Testis (tissue), 2 donors: ENCODE measurements at regions not wholly inside any gene's neighbourhood (a gene's known extent, or its start where the extent isn't known, plus 50 kb on each side); places are given as distances from the start of the nearest gene placed in this dataset.

Experiments
- DNase-seq: peaks from one replicate; pipeline ENCODE4 v3.0.0-alpha.2; 2019
- H3K27ac ChIP-seq, 2 donors: fragments of 200-600 bp; sonication (generic); one replicate each; pipeline ENCODE4 v1.5.1; 2019
- H3K27me3 ChIP-seq: fragments of 200-600 bp; sonication (generic); one replicate; pipeline ENCODE4 v1.5.1; 2019
- H3K36me3 ChIP-seq: fragments of 200-600 bp; sonication (generic); one replicate; pipeline ENCODE4 v1.5.1; 2017; ENCODE audit warnings: low read depth; ENCODE audit errors: missing control alignments
- H3K4me1 ChIP-seq: fragments of 200-600 bp; sonication (generic); one replicate; pipeline ENCODE4 v1.5.1; 2019
- H3K4me3 ChIP-seq, 2 donors: fragments of 200-600 bp; sonication (generic); one replicate each; pipeline ENCODE4 v1.5.1; 2017 to 2019
- H3K9me3 ChIP-seq: fragments of 200-600 bp; sonication (generic); one replicate; pipeline ENCODE4 v1.5.1; 2017
- POLR2A ChIP-seq: fragments of 450-650 bp; IDR thresholded peaks from one replicate; pipeline ENCODE4 v1.6.1; 2017; ENCODE audit warnings: antibody characterized with exemption, mild to moderate bottlenecking, moderate library complexity
- WGBS, 2 donors: methylation state at CpG; one replicate each; pipeline ENCODE4 v1.1.5; 2018; 5-methylcytosine and 5-hydroxymethylcytosine counted together
- intact Hi-C: fragments of 100-400 bp; cut with DNase I; formaldehyde crosslinking; loops from one replicate; pipeline ENCODE4 v1.15.1; 2023; ENCODE audit warnings: low total_unique reads
- TF ChIP-seq, protein P1 (sequence below), 3 experiments: fragments of 450-650 bp in 2 of 3; fragments of 200-600 bp in 1 of 3; sonication (generic) in 1 of 3; IDR thresholded peaks; one replicate each; pipeline ENCODE4 v1.5.1; 2016 to 2019; ENCODE audit warnings: antibody characterized with exemption in 3 of 3, mild to moderate bottlenecking in 2 of 3, moderate library complexity in 1 of 3

DNA sequence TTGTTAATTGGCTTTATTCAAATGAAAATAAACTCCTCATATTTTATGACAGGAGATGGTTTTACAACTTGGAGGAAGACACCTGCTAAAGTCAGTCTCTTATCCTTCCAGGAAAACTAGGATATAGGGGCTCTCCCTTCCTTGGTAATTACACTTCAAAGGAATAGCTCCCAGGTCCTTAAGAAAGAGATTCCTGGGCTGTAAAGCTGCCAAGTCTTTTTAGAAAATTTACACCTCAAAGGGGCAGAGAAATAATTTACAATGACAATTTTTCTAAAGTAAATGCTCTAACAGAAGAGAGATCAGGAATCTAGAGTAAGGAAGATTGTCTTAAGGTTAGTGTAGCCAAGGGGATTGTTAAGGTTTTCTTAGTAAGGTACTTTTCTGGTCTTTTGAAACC, 1359.0 kb downstream of the OLFM4 start:
- intact Hi-C loops, result no loop called here
- TF ChIP-seq, protein P1, sequence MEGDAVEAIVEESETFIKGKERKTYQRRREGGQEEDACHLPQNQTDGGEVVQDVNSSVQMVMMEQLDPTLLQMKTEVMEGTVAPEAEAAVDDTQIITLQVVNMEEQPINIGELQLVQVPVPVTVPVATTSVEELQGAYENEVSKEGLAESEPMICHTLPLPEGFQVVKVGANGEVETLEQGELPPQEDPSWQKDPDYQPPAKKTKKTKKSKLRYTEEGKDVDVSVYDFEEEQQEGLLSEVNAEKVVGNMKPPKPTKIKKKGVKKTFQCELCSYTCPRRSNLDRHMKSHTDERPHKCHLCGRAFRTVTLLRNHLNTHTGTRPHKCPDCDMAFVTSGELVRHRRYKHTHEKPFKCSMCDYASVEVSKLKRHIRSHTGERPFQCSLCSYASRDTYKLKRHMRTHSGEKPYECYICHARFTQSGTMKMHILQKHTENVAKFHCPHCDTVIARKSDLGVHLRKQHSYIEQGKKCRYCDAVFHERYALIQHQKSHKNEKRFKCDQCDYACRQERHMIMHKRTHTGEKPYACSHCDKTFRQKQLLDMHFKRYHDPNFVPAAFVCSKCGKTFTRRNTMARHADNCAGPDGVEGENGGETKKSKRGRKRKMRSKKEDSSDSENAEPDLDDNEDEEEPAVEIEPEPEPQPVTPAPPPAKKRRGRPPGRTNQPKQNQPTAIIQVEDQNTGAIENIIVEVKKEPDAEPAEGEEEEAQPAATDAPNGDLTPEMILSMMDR (IDR thresholded peaks at IDR 0.05), result no peak
- no peak for TF ChIP-seq POLR2A
- no peaks in the 10 kb centered on the region for H3K27me3 ChIP-seq

DNA sequence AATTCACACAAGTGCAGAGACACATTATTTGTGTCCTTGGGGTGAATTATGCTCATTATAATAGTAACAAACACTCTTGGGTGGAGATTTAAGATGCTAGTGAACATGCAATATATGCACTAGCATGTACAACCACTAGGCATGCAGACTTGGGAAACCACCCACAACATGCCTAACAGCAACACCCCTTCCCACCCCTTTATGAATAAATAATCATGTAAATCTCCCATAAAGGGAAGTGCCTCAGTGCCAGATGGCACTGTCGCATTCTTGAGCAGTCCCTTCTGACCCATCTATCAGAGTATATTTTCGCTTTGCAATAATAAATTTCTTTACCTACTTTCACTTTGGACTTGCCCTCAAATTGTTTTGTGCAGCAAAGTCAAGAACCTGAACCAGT, 1362.2 kb downstream of the OLFM4 start:
- WGBS, 2 donors, result 88 to 92% methylated on average over 2 of the region's 2 CpGs

More for the DNA sequence above, 1359.0 kb downstream of the OLFM4 start:
- Histone ChIP-seq H3K27ac (no peak overlapping the region), H3K36me3 (no peaks in the 10 kb centered on the region), H3K9me3 (no peaks in the 10 kb centered on the region), H3K4me1 (no peaks in the 10 kb centered on the region), H3K4me3 (no peak overlapping the region)
- no peak for DNase-seq

DNA sequence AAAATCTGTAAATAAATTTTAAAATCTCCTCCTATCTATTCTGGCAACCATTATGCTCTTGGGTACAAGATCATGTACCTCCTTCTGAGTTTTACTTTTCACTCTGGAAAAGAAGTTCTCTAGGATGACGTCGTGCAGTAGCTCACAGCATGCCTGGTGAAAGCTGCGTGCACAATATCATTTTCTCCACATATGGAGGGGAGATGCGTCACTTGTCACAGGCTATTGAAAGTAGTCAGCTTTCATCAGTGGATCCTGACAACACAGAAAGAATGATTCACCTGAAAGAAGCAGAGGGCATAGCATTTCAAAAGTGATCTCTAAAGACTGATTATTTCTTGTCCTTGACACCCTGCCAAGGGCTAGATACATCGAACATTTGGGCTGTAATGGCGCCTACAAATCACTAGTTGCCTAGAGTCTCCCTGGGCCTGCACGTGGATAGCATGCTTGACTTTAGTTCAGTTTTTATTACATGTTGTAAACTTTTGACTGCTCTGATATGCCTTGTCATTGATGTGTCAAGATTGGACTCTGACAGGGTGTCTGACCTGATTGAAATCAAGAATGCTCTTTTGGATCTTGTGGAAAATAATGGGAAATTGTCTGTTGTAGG, 1365.6 kb downstream of the OLFM4 start:
- intact Hi-C loops, result no loop called here
- no peak overlapping the region for H3K27ac ChIP-seq
- H3K27me3 ChIP-seq, result no peaks in the 10 kb centered on the region
- 58 to 64% methylated on average over 7 of the region's 7 CpGs for WGBS, 2 donors
- H3K36me3 ChIP-seq, result no peaks in the 10 kb centered on the region
- no peak for TF ChIP-seq POLR2A
- TF ChIP-seq, protein P1 (IDR thresholded peaks at IDR 0.05), result no peak
- H3K4me1 ChIP-seq, result no peaks in the 10 kb centered on the region
- no peak for DNase-seq
- H3K4me3 ChIP-seq, result no peak overlapping the region
- no peaks in the 10 kb centered on the region for H3K9me3 ChIP-seq

More for the DNA sequence above, 1362.2 kb downstream of the OLFM4 start:
- H3K27ac ChIP-seq, result no peak overlapping the region
- no peak for DNase-seq
- H3K9me3 ChIP-seq, result no peaks in the 10 kb centered on the region
- TF ChIP-seq, protein P1 (IDR thresholded peaks at IDR 0.05), result no peak
- no peak for TF ChIP-seq POLR2A
- intact Hi-C loops, result no loop called here
- no peak overlapping the region for H3K4me3 ChIP-seq
- no peaks in the 10 kb centered on the region for H3K27me3 ChIP-seq
- H3K4me1 ChIP-seq, result no peaks in the 10 kb centered on the region
- H3K36me3 ChIP-seq, result no peaks in the 10 kb centered on the region

DNA sequence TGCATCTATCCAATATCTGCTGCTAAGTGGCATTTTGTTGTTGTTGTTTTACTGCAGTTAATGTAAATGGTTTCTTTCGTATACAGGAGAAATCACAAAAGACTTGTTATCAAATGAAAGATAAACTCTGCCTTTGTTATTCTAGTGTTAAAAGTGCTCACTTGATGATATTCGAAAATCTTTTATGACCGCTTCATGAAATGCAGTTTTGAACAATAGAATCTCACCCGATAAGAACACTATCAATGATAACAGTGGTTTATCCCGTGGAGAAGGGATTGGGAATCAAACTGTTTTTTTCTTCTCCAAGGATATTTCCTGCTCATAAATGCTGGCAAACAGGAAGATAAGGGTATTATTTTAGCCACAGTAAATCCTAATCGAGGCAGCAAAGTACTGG, 1366.3 kb downstream of the OLFM4 start:
- Histone ChIP-seq H3K4me1 (no peaks in the 10 kb centered on the region), H3K36me3 (no peaks in the 10 kb centered on the region), H3K27me3 (no peaks in the 10 kb centered on the region), H3K27ac (no peak overlapping the region), H3K9me3 (no peaks in the 10 kb centered on the region), H3K4me3 (no peak overlapping the region)
- WGBS, 2 donors, result 42 to 56% methylated on average over 6 of the region's 6 CpGs
- intact Hi-C loops, result no loop called here
- DNase-seq, result no peak
- no peak for TF ChIP-seq POLR2A
- TF ChIP-seq, protein P1 (IDR thresholded peaks at IDR 0.05), result no peak

DNA sequence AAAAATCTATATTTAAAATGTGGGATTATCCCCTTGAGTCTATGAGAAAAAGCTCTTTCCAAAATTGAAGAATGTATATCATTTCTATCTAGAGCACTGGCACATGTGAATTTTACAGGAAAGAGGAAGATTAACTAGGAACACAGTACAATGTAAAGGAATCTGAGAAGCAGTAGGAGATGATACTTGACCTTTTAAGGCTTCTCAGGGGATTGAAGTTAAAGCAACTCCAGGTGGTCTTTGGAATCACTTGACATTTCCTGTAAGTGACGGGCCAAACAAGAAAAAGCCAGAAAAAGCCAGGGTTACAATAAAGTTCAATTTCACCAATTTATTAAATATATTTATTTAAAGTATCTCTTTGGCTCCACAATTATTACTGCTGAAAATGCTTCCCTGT, 1373.9 kb downstream of the OLFM4 start:
- no peak overlapping the region for H3K4me3 ChIP-seq
- H3K27me3 ChIP-seq, result no peaks in the 10 kb centered on the region
- no peaks in the 10 kb centered on the region for H3K9me3 ChIP-seq
- DNase-seq, result no peak
- H3K4me1 ChIP-seq, result no peaks in the 10 kb centered on the region
- 67 to 73% methylated on average over 1 of the region's 1 CpG for WGBS, 2 donors
- no peaks in the 10 kb centered on the region for H3K36me3 ChIP-seq
- no peak overlapping the region for H3K27ac ChIP-seq
- TF ChIP-seq, protein P1 (IDR thresholded peaks at IDR 0.05), result no peak
- no peak for TF ChIP-seq POLR2A
- intact Hi-C loops, result no loop called here
